ENCODE measurements at regions not wholly inside any gene's neighbourhood (a gene's known extent, or its start where the extent isn't known, plus 50 kb on each side); places are given as distances from the start of the nearest gene placed in this dataset.
A peak's percentile ranks its signal among the peaks of the same experiment; 100 is the strongest.

- Histone ChIP-seq H3F3A (replicated peaks; ENCODE audit: insufficient read depth) (no peaks in the 10 kb centered on the region), H3K9me3 (no peaks in the 10 kb centered on the region), H3K79me2 (ENCODE audit: insufficient read depth) (no peaks in the 10 kb centered on the region), H3K27me3 (ENCODE audit: insufficient read depth) (no peaks in the 10 kb centered on the region; the same call in 1 of the 2 replicates), H2AFZ (ENCODE audit: low read depth) (no peak overlapping the region), H4K20me1 (ENCODE audit: insufficient read depth) (no peaks in the 10 kb centered on the region), H3K4me3 (ENCODE audit: low read depth in 2 of 2, low read length in 1 of 2) (no peak overlapping the region), H3K4me1 (ENCODE audit: control insufficient read depth in 1 of 2, insufficient read depth in 2 of 2, low read depth in 1 of 2, low read length in 1 of 2) (peaks cover 0 to 36% of the 10 kb centered on the region in 2 experiments; a peak in 2 of 4 replicates), H3K9ac (no peak overlapping the region), H3K27ac (ENCODE audit: low read depth in 2 of 2, low read length in 1 of 2) (peak overlapping the region in 1 of 2 experiments; percentile 100; a peak in 2 of 4 replicates), H3K36me3 (replicated peaks in 1 of 2; ENCODE audit: control insufficient read depth in 1 of 2, insufficient read depth in 2 of 2, low read length in 1 of 2) (no peaks in the 10 kb centered on the region), H3K4me2 (no peak overlapping the region), H3K9me2 (no peaks in the 10 kb centered on the region)
- CTCF ChIA-PET: interaction anchor here (1.4 kb wide), 1 partner anchor 9 kb away, joined by 4 read pairs; no protein-coding TSS in a partner anchor
- TF ChIP-seq EP300 (IDR thresholded peaks at IDR 0.05; ENCODE audit: borderline replicate concordance in 1 of 2, low read depth in 1 of 2, low read length in 1 of 2) (0 out of 4 replicates have a peak, but pooled peaks of 1 of the 2 experiments have one; percentile 22), TAF1 (IDR thresholded peaks at IDR 0.05; ENCODE audit: borderline replicate concordance, low read depth, low read length) (no peak)
- DNase-seq: peak; percentile 32
- POLR2A ChIA-PET: no interaction called here
- WGBS (ENCODE audit: low lambda C conversion rate): 22% methylated on average over 3 of the region's 3 CpGs
Observed at GRCh38 chr1:95313527-95313926, 79.5 kb downstream of the RWDD3 start.

DNA sequence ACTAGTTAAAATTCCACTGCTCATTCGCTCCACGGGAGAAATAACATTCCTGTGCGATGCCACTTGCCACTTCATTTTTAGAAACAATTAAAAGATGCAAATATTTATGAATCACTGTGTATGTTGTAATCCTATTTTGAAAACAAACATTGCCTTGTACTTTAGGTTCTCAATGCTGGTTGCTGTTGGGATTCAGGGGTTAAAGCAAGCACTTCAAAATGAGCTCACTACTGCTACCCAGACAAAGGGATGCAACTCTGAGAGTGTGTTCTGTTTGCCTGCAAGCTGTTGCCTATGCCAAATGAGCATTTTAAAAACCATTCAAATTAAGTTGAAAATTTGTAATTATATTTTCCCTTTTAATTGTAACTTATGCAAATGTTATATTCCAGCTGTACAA lies 87.5 kb downstream of the RWDD3 start:
- ChIA-PET CTCF (no interaction called here), POLR2A (no interaction called here)
- no peak for TF ChIP-seq TEAD4 (IDR thresholded peaks at IDR 0.05; ENCODE audit: borderline replicate concordance, insufficient read depth)
- no peak for TF ChIP-seq NFIC (IDR thresholded peaks at IDR 0.05; ENCODE audit: borderline replicate concordance)
- TF ChIP-seq RXRA (IDR thresholded peaks at IDR 0.05; ENCODE audit: borderline replicate concordance, low read depth): no peak
- no peak for TF ChIP-seq POLR2AphosphoS5 (IDR thresholded peaks at IDR 0.05; ENCODE audit: low read depth, low read length)
- TF ChIP-seq, protein P1, sequence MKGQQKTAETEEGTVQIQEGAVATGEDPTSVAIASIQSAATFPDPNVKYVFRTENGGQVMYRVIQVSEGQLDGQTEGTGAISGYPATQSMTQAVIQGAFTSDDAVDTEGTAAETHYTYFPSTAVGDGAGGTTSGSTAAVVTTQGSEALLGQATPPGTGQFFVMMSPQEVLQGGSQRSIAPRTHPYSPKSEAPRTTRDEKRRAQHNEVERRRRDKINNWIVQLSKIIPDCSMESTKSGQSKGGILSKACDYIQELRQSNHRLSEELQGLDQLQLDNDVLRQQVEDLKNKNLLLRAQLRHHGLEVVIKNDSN (IDR thresholded peaks at IDR 0.05; ENCODE audit: borderline replicate concordance, low read depth): no peak
- TF ChIP-seq JUND (IDR thresholded peaks at IDR 0.05): no peak
- TF ChIP-seq, protein P2, sequence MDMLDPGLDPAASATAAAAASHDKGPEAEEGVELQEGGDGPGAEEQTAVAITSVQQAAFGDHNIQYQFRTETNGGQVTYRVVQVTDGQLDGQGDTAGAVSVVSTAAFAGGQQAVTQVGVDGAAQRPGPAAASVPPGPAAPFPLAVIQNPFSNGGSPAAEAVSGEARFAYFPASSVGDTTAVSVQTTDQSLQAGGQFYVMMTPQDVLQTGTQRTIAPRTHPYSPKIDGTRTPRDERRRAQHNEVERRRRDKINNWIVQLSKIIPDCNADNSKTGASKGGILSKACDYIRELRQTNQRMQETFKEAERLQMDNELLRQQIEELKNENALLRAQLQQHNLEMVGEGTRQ (IDR thresholded peaks at IDR 0.05; ENCODE audit: borderline replicate concordance, low read depth, low read length): no peak
- TF ChIP-seq PBX3 (IDR thresholded peaks at IDR 0.05): no peak
- TF ChIP-seq TCF12 (IDR thresholded peaks at IDR 0.05): no peak
- TF ChIP-seq YY1 (IDR thresholded peaks at IDR 0.05; ENCODE audit: low read depth): no peak
- no peak for TF ChIP-seq FOSL2 (IDR thresholded peaks at IDR 0.05; ENCODE audit: borderline replicate concordance, low read depth)
- TF ChIP-seq ELF1 (IDR thresholded peaks at IDR 0.05): no peak
- no peak for TF ChIP-seq MXI1 (IDR thresholded peaks at IDR 0.05; ENCODE audit: low read depth, low read length)
- TF ChIP-seq TAF1 (IDR thresholded peaks at IDR 0.05; ENCODE audit: borderline replicate concordance, low read depth, low read length): no peak
- TF ChIP-seq CHD2 (IDR thresholded peaks at IDR 0.05; ENCODE audit: low read length, partially characterized antibody): no peak
- TF ChIP-seq SIN3A (IDR thresholded peaks at IDR 0.05; ENCODE audit: borderline replicate concordance, low read depth, low read length): no peak
- no peak for TF ChIP-seq FOXM1 (IDR thresholded peaks at IDR 0.05; ENCODE audit: low read depth)
- TF ChIP-seq, protein P3, sequence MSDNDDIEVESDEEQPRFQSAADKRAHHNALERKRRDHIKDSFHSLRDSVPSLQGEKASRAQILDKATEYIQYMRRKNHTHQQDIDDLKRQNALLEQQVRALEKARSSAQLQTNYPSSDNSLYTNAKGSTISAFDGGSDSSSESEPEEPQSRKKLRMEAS (IDR thresholded peaks at IDR 0.05; ENCODE audit: low read depth): no peak
- no peaks in the 10 kb centered on the region for H3K36me3 ChIP-seq (replicated peaks in 1 of 2; ENCODE audit: control insufficient read depth in 1 of 2, insufficient read depth in 2 of 2, low read length in 1 of 2)
- no peaks in the 10 kb centered on the region for H3K27me3 ChIP-seq (ENCODE audit: insufficient read depth)
- H3K9me2 ChIP-seq: no peaks in the 10 kb centered on the region
- no peak overlapping the region for H3K9ac ChIP-seq
- H4K20me1 ChIP-seq (ENCODE audit: insufficient read depth): no peaks in the 10 kb centered on the region
- no peaks in the 10 kb centered on the region for H3K9me3 ChIP-seq
- H2AFZ ChIP-seq (ENCODE audit: low read depth): no peak overlapping the region
- 74% methylated on average over 3 of the region's 3 CpGs for WGBS (ENCODE audit: low lambda C conversion rate)
- no peaks in the 10 kb centered on the region for H3K79me2 ChIP-seq (ENCODE audit: insufficient read depth)
- H3K4me2 ChIP-seq: no peak overlapping the region
- no peak overlapping the region for H3K4me3 ChIP-seq (ENCODE audit: low read depth in 2 of 2, low read length in 1 of 2)
- DNase-seq: no peak
- peaks cover 0 to 21% of the 10 kb centered on the region in 2 experiments; a peak in 2 of 4 replicates for H3K4me1 ChIP-seq (ENCODE audit: control insufficient read depth in 1 of 2, insufficient read depth in 2 of 2, low read depth in 1 of 2, low read length in 1 of 2)
- no peaks in the 10 kb centered on the region for H3F3A ChIP-seq (replicated peaks; ENCODE audit: insufficient read depth)
- peak overlapping the region in 1 of 2 experiments; percentile 95; a peak in 2 of 4 replicates for H3K27ac ChIP-seq (ENCODE audit: low read depth in 2 of 2, low read length in 1 of 2)

Measured in SK-N-SH (cell line).